Right atrium auricular region (tissue), 2 donors: ENCODE measurements at regions not wholly inside any gene's neighbourhood (a gene's known extent, or its start where the extent isn't known, plus 50 kb on each side); places are given as distances from the start of the nearest gene placed in this dataset.

Experiments used
- DNase-seq: peaks from one replicate; pipeline ENCODE4 v3.0.0-alpha.2; 2019; ENCODE audit warnings: low spot score
- H3K27ac ChIP-seq, 2 donors: fragments of 200-600 bp; sonication (generic); 1 replicate in 1 of 2; 2 replicates in 1 of 2; pipeline ENCODE4 v1.5.1; 2016 to 2019
- H3K27me3 ChIP-seq, 2 donors: fragments of 200-600 bp; sonication (generic); one replicate each; pipeline versions ENCODE4 v1.5.1 to v1.6.0; 2017 to 2019
- H3K36me3 ChIP-seq: fragments of 200-600 bp; sonication (generic); one replicate; pipeline ENCODE4 v1.5.1; 2016
- H3K4me1 ChIP-seq, 2 donors: fragments of 200-600 bp; sonication (generic); one replicate each; pipeline versions ENCODE4 v1.5.1 to v1.6.0; 2017 to 2019
- H3K4me3 ChIP-seq, 2 donors: fragments of 200-600 bp; sonication (generic); 1 replicate in 1 of 2; 2 replicates in 1 of 2; pipeline ENCODE4 v1.5.1; 2017 to 2019; ENCODE audit warnings: mild to moderate bottlenecking in 1 of 2, moderate library complexity in 1 of 2
- H3K9me3 ChIP-seq, 2 donors: fragments of 200-600 bp; sonication (generic); one replicate each; pipeline ENCODE4 v1.5.1; 2019
- TF ChIP-seq, protein P1 (sequence below), 2 donors: fragments of 200-600 bp; sonication (generic); IDR thresholded peaks; one replicate each; pipeline ENCODE4 v1.5.1; 2019; ENCODE audit warnings: antibody characterized with exemption in 2 of 2

GRCh38 chr3:193780810-193781478 is 187.9 kb downstream of the OPA1 start:
- H3K4me3 ChIP-seq = no peak overlapping the region
- peaks cover 0 to 9% of the 10 kb centered on the region in 2 donors for H3K4me1 ChIP-seq
- TF ChIP-seq, protein P1, sequence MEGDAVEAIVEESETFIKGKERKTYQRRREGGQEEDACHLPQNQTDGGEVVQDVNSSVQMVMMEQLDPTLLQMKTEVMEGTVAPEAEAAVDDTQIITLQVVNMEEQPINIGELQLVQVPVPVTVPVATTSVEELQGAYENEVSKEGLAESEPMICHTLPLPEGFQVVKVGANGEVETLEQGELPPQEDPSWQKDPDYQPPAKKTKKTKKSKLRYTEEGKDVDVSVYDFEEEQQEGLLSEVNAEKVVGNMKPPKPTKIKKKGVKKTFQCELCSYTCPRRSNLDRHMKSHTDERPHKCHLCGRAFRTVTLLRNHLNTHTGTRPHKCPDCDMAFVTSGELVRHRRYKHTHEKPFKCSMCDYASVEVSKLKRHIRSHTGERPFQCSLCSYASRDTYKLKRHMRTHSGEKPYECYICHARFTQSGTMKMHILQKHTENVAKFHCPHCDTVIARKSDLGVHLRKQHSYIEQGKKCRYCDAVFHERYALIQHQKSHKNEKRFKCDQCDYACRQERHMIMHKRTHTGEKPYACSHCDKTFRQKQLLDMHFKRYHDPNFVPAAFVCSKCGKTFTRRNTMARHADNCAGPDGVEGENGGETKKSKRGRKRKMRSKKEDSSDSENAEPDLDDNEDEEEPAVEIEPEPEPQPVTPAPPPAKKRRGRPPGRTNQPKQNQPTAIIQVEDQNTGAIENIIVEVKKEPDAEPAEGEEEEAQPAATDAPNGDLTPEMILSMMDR (IDR thresholded peaks at IDR 0.05) = peak; percentile 62 to 90
- H3K27me3 ChIP-seq = no peaks in the 10 kb centered on the region
- no peak overlapping the region for H3K27ac ChIP-seq
- H3K9me3 ChIP-seq = no peaks in the 10 kb centered on the region
- H3K36me3 ChIP-seq = no peaks in the 10 kb centered on the region
- DNase-seq = peak; percentile 77

DNA sequence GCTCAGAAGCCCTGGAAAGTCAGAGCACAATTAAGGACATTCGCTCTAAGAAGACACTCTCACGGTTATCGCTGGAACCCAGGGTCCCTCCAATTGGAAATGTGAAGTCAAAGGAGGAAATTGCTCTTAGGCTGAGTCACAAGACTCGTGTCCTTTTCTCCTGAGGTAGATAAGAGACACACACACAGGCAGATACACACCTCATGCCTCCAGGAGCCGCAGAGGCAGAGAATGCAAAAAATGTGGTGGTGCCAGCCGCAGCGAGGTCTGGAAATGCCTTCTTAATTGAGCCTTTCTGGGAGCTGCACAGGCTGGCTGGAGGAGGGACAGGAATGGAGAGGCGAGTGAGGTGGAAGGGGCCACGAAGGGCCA is 189.3 kb downstream of the OPA1 start:
- Histone ChIP-seq H3K9me3 (no peaks in the 10 kb centered on the region), H3K36me3 (no peaks in the 10 kb centered on the region), H3K4me1 (peaks cover 0 to 9% of the 10 kb centered on the region in 2 donors), H3K27me3 (no peaks in the 10 kb centered on the region), H3K4me3 (no peak overlapping the region), H3K27ac (no peak overlapping the region)
- no peak for DNase-seq
- TF ChIP-seq, protein P1 (IDR thresholded peaks at IDR 0.05) = no peak

DNA sequence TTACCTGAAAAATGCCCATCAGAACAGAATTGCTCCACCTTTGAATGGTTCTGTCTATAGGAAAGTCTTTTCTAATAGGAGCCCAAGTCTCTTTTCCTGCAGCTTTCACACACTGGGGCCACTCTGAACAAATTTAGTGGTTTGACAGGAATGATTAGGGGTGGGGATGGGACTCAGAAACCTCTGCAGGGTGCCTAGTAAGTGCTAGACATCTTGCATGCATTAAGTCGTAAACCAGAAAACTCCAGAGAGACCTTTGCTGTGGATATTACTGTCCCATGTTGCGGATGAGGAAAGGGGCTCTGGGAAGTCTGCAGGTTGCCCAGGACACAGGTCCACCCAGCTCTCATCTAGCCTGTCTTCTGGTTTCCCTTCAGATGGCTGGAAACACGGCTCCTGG is 189.7 kb downstream of the OPA1 start:
- Histone ChIP-seq H3K27ac (no peak overlapping the region), H3K9me3 (no peaks in the 10 kb centered on the region), H3K4me3 (no peak overlapping the region), H3K36me3 (no peaks in the 10 kb centered on the region), H3K4me1 (peaks cover 0 to 9% of the 10 kb centered on the region in 2 donors), H3K27me3 (no peaks in the 10 kb centered on the region)
- no peak for DNase-seq
- TF ChIP-seq, protein P1 (IDR thresholded peaks at IDR 0.05) = no peak

GRCh38 chr3:193783166-193783896 is 190.3 kb downstream of the OPA1 start:
- Histone ChIP-seq H3K4me3 (no peak overlapping the region), H3K9me3 (no peaks in the 10 kb centered on the region), H3K36me3 (no peaks in the 10 kb centered on the region), H3K27me3 (no peaks in the 10 kb centered on the region), H3K4me1 (peaks cover 0 to 14% of the 10 kb centered on the region in 2 donors), H3K27ac (no peak overlapping the region)
- TF ChIP-seq, protein P1 (IDR thresholded peaks at IDR 0.05) = no peak
- DNase-seq = no peak

DNA sequence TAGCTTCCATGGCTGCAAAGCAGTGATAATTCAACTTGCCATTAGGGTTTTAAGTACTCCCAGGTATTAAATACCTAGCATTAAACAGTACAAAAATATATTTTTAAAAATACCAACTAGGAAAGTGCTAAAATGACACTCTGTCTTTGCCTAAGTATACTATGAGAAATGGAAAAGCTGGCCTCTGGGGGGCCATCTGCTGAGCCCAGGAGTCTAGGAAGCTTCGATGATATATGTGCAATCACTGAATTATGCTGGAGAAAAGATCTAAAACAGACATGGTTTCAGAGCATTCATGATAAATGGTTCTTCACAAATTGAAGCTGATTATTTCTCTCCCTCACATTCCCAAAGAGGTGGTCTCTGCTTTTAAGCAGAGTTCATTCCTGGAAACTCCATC is 191.8 kb downstream of the OPA1 start:
- Histone ChIP-seq H3K9me3 (no peaks in the 10 kb centered on the region), H3K27me3 (no peaks in the 10 kb centered on the region)
- TF ChIP-seq, protein P1 (IDR thresholded peaks at IDR 0.05) = no peak

More for the DNA sequence above, 191.8 kb downstream of the OPA1 start:
- no peak overlapping the region for H3K27ac ChIP-seq
- H3K36me3 ChIP-seq = no peaks in the 10 kb centered on the region
- DNase-seq = no peak
- H3K4me1 ChIP-seq = peaks cover 0 to 21% of the 10 kb centered on the region in 2 donors
- H3K4me3 ChIP-seq = no peak overlapping the region
